Hematopoietic multipotent progenitor cell (in vitro differentiated cells): ENCODE measurements at regions not wholly inside any gene's neighbourhood (a gene's known extent, or its start where the extent isn't known, plus 50 kb on each side); places are given as distances from the start of the nearest gene placed in this dataset.

ENCODE experiments used
- DNase-seq, 3 donors: peaks; one replicate each; pipeline ENCODE4 v3.0.0-alpha.2; 2011 to 2015; ENCODE audit warnings: low read depth in 2 of 3, low spot score in 2 of 3

DNA sequence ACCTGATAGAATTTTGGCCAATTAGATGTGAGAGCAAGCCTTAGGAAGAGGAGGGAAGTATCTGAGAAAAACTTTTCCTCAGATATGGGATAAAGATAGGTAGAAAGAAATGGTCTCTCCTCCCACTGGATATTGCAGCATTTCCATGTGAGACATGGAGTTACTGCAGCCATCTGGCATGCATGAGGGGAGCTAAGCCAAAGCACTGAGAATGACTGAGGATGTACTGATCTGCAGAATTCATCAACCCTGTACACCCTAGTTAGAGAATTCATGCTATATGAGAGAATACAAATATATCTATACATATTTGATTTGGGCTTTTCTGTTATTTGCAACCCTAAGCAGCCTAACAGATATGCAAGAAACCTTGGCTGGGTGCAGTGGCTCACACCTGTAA lies 52.5 kb upstream of the RPL34 start:
- DNase-seq: no peak

DNA sequence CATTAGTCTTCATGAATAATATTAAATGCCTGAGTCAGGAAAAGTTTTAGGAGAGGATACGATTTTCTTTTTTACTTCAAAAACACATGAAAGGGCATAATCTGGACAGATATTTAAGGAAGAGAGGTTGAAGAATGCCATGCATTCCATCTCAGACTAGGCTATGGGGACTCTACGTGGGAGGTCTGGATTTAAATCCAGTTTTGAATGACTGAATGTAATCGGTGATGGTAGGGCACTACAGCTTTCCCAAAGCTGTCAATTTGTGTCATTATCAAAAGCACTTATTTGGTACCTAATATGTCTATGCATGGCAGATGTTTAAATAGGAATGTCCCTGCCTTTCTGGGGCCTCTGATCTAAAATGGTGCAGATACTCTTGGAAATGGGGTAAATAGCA lies 59.3 kb upstream of the RPL34 start:
- DNase-seq: no peak

DNA sequence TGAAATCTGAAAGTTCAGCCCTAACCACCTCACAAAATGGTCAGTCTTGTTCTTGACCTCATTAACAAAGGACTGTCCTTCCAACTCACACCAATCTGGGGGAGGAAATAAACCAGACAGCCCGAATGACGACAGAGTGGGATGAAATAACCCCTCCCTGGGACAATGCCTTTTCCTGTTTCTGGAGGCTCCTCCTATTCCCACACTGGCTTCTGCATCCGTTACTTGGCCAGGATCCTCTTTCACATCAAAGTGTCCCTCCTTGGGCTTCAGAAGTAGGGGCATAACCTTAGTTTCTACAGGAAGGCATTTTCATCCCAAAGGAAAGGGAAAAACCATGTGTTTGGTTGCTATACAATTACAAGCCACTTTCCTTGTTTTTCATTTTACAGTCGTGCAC lies 59.8 kb upstream of the RPL34 start:
- no peak for DNase-seq

DNA sequence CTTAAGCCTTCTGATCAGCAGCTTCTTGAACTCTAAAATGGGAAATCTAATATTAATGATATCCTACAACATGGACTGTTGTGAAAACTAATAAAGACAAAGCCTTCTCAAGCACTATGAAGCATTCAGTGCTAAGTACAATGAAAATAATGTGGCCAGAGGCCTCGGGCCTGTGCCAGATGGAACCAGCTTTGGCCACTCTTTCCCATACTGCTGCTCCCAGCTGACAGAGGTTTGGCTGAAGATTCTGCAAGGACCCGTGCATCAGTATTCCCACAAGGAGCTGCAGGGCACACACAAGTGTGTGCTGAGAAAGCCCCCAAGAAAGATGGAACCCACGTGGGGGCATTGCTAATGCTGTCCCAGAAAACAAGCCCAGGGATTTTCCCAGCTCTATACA lies 60.5 kb upstream of the RPL34 start:
- no peak for DNase-seq

DNA sequence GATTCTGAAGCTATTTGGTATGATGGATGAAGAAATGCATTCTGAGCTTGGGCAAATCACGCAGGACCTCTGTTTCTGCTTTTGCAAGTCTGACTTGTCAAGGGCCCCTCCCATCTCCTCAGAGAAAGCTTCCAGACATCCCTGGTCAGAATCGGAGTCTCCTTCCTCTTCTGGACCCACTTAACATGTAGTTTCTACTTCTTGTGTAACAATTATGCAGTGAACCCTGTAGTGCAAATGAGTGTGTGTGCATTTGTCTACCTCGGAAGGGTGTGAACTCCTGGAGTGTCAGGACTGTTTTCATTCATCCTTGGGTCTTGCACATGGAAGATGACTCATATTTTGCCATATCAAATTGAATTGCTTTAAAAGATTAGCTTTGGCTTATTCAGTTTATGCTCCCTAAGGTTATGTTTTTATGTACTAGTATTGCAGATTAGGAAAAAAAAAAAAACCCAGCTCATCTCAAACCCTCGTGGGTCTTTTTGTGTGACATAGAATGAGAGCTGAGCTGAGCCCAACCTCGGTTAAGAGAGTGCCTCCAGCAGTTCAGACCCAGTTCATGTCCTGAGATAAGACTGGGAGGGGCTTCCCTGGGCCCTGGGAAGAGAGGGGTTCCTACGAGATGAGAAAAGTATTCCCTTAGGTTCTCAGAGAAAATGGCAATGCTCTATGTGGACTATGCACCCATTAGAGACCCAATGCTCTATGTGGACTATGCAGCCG lies 61.1 kb upstream of the RPL34 start:
- DNase-seq: no peak

DNA sequence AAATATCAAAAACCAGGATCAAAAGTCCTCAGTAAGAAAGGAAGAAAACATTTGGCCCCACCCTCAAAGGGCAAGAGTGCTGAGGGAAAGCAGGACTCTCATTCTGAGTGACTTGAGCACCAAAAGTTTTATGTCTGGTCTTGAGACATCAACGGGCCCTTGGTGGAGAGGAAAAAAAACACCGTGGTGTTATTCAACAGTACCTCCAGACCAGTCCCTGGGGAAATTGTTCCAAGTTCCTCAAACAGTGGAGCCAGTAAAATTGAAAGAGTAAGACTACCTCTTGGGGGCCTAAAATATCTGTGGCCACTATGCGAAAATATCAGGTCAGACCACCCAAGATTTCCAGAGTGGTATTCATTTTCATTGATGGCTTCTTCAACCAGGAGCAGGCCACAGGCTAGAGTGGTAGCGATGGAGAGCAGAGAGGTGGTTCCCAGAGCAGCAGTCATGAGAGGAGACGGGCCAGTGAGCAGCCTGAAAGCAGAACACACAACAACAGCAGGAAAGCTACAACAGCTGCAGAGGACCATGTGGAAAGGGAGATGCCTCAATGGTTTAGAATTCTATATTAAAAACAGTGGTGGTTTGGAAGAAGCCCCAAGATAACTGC lies 63.7 kb upstream of the RPL34 start:
- DNase-seq: no peak

DNA sequence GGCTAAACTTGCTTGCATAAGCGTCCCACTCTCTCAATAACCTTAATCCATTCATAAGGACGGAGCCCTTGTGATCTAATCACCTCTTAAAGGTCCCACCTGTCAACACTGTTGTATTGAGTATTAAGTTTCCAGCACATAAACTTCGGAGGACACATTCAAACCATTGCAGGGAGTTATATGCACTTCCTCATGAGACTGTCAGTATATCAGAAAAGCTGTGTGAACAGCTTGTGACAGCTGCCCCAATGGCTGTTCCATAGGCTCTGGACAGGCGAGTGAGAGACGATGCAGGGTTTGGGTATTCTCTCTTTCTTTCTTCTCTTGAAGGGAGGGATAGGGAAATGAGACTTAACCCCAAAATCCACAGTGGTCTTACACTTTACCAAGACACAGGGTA lies 64.2 kb upstream of the RPL34 start:
- DNase-seq: no peak

DNA sequence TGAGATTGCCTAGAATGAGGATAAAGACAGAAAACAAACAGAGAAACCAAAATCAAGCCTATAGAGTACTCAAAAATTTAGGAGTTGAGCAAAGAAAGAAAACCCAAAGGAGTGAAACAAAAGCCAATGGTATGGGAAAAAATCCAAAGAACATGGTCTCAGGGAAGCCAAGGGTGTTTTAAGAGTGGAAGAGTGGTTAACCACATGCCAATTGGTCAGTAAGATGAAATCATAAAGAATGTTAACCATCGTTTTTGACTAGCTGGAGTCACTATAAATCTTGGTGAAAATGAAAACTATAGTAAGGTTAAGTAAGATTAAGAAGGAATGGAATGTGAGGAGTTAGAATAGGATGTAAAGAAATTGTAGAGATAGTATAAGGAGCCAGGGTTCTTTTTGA lies 64.7 kb upstream of the RPL34 start:
- DNase-seq: no peak

DNA sequence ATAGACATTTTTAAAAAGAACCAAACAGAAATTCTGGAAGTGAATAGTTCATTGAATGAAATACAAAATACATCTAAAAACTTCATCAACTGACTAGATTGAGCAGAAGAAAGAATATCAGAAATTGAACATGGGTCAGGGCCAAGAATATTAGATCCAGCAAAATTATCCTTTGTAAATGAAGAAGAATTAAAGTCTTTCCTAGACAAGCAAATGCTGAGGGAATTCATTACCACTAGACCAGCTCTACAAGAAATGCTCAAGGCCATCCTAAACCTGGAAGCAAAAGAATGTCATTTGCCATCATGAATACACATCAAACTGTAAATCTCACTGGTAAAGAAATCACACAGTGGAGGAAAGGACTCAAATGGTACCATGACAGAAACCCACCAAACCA lies 72.7 kb upstream of the RPL34 start:
- DNase-seq: no peak

DNA sequence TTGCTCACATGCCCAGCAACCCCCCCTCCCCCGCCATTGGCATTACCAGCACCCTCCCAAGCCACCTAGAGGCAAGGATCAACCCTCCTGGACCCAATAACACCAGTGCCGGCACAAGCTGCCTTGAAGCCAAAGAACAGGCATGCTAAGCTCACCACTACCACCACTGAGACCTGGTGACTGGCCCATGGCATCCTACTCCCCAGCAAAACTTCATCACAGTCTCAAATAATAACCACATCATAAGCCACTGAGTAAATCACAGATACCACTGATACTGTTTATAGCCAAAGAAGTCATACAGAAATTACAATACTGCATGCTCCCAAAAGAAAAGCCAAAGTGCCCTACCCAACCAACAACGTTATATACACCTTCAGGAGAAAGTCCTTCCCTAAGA lies 73.6 kb upstream of the RPL34 start:
- no peak for DNase-seq

DNA sequence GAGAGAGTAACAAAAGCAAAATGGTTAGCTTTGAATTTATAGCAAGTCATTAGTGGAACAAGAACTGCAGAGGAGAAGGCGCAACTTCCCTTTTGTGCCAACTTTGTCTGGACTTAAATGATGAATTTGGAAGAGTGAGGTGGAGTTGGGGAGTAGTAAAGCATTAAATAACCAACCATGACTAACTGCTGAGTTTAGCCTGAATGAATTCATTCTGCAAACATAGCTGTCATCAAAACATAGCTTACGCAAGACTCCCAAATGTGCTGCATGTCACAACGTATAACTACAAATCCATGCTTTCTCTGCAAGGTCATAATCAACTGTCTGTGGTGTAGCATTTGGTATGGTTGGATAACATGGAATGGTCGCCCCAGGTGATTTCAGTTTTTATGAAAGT lies 75.9 kb upstream of the RPL34 start:
- peak in 1 of 3 donors; percentile 32 for DNase-seq

DNA sequence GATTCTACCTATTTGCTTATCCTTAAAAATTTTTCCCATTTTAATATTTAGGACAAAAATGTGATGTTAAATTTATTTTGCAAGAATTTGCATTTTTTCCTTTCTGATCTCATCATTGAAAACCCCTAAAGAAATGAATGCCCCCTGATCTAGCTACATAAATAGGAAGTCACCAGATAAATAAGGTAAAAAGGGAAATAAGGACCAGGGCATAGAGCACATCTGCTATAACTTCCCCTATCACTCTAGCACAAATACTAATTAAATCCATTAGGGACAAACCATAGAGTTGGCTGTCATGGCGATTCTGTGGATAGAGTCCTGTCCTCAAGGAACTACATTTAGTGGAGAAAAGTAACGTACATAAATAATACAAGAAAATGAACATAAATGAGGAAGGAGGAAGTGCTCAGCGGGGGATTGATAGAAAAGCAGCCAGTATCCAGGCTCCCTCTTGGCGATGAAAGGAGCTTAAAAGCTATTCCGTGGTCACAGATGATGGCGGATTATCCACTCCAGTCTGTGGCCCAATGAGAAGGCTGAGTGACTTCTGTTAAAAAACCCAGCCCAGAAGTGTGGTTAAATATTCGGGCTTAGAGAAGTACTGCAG lies 76.9 kb upstream of the RPL34 start:
- DNase-seq: no peak

DNA sequence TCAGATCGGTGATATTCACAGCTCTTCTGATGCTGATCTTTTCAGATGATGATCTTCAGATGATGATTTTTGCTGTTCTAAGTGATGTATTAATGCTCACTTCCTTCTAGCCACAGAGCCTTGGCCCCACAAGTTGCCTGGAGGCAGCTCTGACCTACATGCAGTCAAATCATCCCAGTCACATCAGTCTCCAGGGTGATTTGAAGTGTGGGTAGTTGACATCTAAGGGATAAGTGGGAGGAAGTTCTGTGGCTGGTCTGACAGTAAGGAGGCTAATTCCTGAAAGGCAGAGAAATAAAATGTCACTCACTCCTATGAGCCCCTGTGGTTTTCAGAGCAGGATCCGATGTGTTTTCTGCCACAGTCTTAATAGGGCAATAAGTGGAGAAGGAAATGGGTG lies 79.8 kb upstream of the RPL34 start:
- no peak for DNase-seq

DNA sequence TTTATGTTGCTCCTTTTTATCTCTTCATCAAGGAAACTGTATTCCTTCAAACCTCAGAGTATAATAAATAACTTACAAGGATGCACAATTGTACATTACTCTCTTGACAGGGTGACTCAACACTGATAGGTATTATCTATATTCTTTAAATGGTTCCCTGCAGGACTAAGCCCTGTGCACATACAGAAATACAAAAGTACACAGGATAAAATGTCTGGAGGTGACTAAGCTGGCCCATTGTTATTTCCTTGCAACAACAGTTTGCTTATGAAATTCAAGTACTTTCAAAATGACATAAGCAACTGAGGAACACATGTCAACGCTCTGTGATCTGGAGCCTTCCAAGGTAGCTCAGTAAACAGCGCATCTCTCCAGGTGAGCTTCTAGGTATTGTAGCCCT lies 83.8 kb upstream of the RPL34 start:
- DNase-seq: no peak

DNA sequence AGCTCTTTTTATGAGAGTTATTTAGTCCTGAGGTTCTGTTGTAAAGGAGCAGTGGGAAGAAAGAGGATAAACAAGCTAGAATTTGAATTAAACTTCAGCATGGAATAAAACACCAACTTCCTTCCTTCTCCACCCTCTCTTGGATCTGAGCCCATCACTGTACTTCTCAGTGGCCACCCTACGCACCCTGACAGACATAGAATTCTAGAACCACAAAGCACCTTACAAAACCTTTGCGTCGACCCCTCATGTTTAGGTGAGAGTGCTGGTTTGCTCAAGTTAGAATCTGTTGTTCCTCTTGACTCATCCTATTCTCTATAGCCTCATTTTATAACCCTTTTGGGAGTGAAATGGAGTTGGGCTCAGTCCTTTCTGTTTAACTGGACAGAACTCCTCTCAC lies 84.6 kb upstream of the RPL34 start:
- DNase-seq: no peak

DNA sequence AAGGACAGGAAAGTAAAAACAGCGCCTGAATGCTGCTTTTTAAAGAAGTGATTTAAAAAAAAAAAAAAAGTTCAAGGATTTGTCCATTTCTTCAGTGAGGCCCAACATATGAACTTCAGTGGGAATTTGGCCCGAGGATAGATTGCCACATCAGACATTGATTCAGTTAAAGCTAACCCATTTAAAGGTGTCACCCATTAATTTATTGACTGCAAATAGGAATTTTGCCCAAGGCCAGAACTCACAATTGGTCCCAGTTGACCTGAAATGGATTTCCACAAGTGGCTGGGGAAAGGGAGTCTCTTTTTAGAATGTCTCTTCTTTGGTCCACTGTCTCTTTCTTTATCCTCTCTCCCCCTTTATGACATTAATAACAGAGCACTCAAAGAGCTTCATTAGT lies 86.5 kb upstream of the RPL34 start:
- DNase-seq: no peak

DNA sequence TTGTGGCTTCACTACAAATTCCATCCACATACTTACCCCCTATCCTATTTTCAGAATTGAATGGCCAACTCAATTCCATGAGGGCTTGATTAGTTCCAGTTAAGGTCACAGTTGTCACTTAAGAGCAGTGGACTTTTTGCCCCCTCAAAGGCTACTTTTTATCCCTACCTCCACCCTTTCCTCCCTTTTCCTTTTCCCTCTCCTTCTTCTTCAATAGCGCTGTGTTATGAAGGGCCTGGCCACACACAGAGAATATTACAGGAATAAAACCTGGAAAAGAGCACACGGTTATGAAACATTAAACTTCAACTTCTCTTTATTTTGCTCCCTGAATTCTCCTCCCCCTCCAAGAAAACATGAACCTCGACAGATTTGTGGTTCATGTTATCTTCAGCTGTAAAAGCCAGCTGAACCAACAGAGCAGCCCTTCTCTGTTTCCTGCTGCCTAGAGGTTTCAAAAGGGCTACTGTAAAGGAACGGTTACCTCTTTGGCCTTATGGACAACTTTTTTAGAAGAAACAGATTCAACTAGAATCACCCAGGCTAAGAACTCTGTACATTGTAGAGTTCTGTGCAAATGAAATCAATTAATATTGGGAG lies 87.0 kb upstream of the RPL34 start:
- DNase-seq: peak in 2 of 3 donors; percentile 42 to 84

DNA sequence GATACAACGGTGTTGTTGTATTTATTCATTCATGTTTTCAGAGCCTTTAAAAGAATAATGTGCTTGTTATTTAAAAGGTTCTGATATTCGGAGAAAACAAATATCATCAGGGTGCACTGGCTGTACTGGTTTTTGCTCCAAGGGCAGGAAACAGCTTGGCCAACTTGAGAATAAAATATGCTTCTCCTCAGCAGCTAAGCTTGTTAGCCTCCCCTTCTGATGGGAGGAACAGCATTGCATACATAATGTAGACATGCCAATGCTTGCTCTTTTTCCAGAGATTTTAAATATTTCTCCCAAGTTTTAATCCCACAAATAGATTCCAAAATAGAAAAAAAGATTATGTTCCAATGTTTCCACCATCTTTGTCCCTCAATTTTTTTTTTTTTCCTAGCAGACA lies 87.6 kb upstream of the RPL34 start:
- DNase-seq: peak in 1 of 3 donors; percentile 27

DNA sequence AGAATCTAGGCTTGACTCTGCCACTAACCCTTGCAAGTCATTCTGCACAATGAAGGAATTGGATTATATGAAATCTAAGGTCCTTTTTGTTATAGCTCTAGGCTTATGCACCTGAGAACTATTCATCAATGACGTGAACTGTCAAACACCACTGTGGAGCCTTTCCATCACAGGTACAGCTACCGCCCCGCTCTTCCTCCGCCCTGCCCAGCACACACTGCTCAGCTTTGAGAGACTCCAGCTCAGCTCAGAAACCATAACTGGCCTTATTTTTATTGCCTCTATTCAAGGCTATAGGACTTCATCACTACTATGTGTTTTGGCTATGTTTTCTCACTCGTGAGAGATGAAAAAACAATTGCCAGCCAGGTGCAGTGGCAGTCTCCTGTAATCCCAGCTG lies 88.2 kb upstream of the RPL34 start:
- DNase-seq: no peak

DNA sequence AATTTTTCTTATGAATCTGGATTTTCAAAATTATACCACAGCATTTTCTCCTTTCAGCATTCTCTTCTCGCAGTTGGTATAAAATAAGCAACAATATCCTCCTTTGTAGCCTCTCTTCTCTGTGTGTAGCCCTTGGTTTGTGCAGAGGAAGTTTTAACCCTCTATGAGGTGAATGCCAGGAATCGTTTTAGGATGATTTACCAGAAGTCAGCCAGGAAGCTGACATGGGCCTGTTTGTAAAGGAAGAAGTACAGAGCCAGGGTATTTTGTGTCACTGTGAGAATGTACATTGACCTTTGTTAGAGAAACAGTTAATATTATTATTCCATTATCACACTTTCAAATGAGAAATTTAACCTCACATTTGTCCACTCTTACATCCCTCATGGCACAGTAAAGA lies 88.9 kb upstream of the RPL34 start:
- DNase-seq: no peak

DNA sequence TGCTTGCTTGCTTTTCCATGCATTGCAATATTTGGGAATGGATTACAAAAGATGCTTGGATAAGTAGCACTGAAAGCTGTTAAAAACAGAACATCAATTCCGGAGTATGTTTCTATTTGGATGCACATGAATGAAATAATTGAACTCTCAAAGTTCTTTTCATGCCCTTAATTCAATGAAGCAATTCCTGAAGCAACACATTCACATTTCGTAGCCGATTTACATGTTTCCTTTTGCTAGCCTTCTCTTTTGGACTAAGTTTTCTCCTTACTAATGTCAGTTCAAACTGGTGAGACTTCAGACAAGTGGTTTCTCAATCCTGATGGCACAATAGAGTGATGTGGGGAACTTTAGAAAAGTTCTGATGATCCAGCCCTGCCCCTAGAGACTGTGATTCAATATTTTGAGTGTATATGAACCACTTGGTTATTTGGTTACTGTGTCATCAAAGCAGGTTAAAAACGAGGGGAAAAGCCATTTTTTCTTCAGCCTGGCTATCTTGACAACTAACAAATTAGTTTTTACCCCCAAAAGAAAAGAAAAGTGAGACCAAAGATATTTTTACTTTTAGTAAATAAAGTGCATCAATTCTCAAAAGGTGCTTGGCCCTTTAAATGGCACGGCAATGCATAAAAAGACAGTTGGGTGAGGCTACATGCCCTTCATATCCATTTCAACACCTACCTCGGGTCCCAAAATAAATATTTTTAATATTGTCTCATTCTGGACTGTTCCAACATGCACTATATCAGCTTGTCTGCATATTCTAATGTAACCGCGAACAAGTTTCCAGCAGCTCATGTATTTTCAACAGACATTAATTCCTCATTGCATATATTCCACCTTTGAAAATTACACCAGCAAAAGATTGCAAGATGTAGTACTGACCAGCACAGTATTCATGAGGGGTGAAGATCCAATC lies 90.1 kb upstream of the RPL34 start:
- no peak for DNase-seq
